BJ (cell line): ENCODE measurements at regions not wholly inside any gene's neighbourhood (a gene's known extent, or its start where the extent isn't known, plus 50 kb on each side); places are given as distances from the start of the nearest gene placed in this dataset.

Experiments
- CTCF ChIA-PET: fragments of 350-600 bp; formaldehyde crosslinking; extraction: SDS; loops from one replicate; lab custom pipeline; 2021; ENCODE audit warnings: antibody characterized with exemption, inconsistent platforms; lab: Yijun Ruan, JAX
- POLR2A ChIA-PET: fragments of 300-600 bp; sonication (Branson Sonifier 250); formaldehyde crosslinking; extraction: SDS; loops from one replicate; lab custom pipeline; 2021; ENCODE audit warnings: antibody characterized with exemption; lab: Charles Lee
- DNase-seq: peaks from one replicate; pipeline ENCODE4 v3.0.0-alpha.2; 2011; ENCODE audit warnings: low read depth
- H3K27me3 ChIP-seq: 2 replicates; pipeline ENCODE4 v1.6.0; 2011; ENCODE audit warnings: low read length; ENCODE audit not compliant: control insufficient read depth, insufficient read depth
- H3K36me3 ChIP-seq: 2 replicates; pipeline ENCODE4 v1.5.1; 2011; ENCODE audit warnings: low read length; ENCODE audit not compliant: control insufficient read depth, insufficient read depth
- H3K4me3 ChIP-seq: 2 replicates; pipeline ENCODE4 v1.5.1; 2011; ENCODE audit warnings: low read depth, mild to moderate bottlenecking, control low read depth, low read length
- CTCF ChIP-seq: IDR thresholded peaks from 2 replicates; pipeline ENCODE4 v1.5.1; 2011; ENCODE audit warnings: low read depth, mild to moderate bottlenecking, control low read depth, inconsistent platforms, low read length, moderate library complexity; ENCODE audit not compliant: insufficient read depth

- TF ChIP-seq CTCF, result no peak
- Histone ChIP-seq H3K36me3 (no peaks in the 10 kb centered on the region), H3K4me3 (no peak overlapping the region), H3K27me3 (no peaks in the 10 kb centered on the region)
- ChIA-PET CTCF (interaction anchor here (1.0 kb wide), 1 partner anchor 13 kb away, joined by 3 read pairs; no protein-coding TSS in a partner anchor), POLR2A (no interaction called here)
- DNase-seq, result no peak
Observed at GRCh38 chr13:34416971-34417380, 525.1 kb upstream of the NBEA start.

- TF ChIP-seq CTCF, result no peak
- ChIA-PET CTCF (no interaction called here), POLR2A (no interaction called here)
- Histone ChIP-seq H3K4me3 (no peak overlapping the region), H3K27me3 (no peaks in the 10 kb centered on the region), H3K36me3 (no peaks in the 10 kb centered on the region)
- no peak for DNase-seq
Observed at GRCh38 chr13:34417896-34418295, 524.2 kb upstream of the NBEA start.

GRCh38 chr13:34419025-34419424 is 523.0 kb upstream of the NBEA start:
- POLR2A ChIA-PET, result no interaction called here
- H3K4me3 ChIP-seq, result no peak overlapping the region
- no peaks in the 10 kb centered on the region for H3K36me3 ChIP-seq
- TF ChIP-seq CTCF, result no peak
- no peak for DNase-seq
- CTCF ChIA-PET, result interaction anchor here (1.1 kb wide), 1 partner anchor 9 kb away, joined by 4 read pairs; no protein-coding TSS in a partner anchor
- no peaks in the 10 kb centered on the region for H3K27me3 ChIP-seq

GRCh38 chr13:34419755-34420154 is 522.3 kb upstream of the NBEA start:
- ChIA-PET POLR2A (no interaction called here), CTCF (interaction anchor here (1.1 kb wide), 1 partner anchor 10 kb away, joined by 4 read pairs; no protein-coding TSS in a partner anchor)
- H3K36me3 ChIP-seq, result no peaks in the 10 kb centered on the region
- no peaks in the 10 kb centered on the region for H3K27me3 ChIP-seq
- no peak overlapping the region for H3K4me3 ChIP-seq
- TF ChIP-seq CTCF, result no peak
- no peak for DNase-seq

DNA sequence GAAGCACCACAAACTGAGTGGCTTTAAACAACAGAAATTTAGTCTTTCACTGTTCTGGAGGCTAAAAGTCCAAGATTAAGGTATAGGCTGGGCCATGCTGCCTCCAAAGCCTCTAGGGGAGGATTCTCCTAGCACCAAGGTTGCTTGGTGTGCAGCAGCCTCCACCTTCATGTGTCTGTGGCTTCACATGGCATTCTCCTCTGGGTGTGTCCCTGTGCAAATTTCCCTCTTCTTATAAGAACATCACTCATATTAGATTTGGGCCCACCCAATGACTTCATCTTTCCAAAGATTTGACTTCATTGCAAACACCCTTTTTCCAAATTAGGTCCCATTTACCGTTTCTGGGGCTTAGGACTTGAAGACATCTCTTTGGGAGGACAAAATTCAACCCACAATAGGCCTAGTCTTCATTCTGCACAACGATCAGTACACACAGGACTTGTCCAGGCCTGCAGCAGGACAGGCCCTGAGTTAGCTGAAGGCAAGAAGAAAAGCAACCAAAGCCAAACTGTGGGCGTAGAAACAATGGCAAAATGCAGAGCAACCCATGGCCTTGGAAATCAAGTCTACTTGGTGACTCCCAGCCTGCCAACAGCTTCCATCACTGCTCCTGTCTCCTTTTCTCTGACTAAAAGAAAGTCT is 521.2 kb upstream of the NBEA start:
- ChIA-PET POLR2A (no interaction called here), CTCF (interaction anchor here (1.4 to 1.8 kb wide), 2 partner anchors 8 to 9 kb away, joined by 3 to 4 read pairs; no protein-coding TSS in a partner anchor)
- H3K4me3 ChIP-seq, result no peak overlapping the region
- no peaks in the 10 kb centered on the region for H3K36me3 ChIP-seq
- no peaks in the 10 kb centered on the region for H3K27me3 ChIP-seq
- TF ChIP-seq CTCF, result no peak
- DNase-seq, result no peak
